ENCODE measurements at regions not wholly inside any gene's neighbourhood (a gene's known extent, or its start where the extent isn't known, plus 50 kb on each side); places are given as distances from the start of the nearest gene placed in this dataset.
A peak's percentile ranks its signal among the peaks of the same experiment; 100 is the strongest.

- H3K4me3 ChIP-seq (ENCODE audit: low read depth, low read length) = no peak overlapping the region
- no peak for TF ChIP-seq CTCF (IDR thresholded peaks at IDR 0.05; ENCODE audit: low read depth, low read length)
- no peak for DNase-seq (ENCODE audit: low read depth, low spot score)
- in situ Hi-C loops (cut with HindIII; ENCODE audit: low sequenced_read_pairs) = no loop called here
Observed at GRCh38 chr4:159047478-159048165, 55.3 kb upstream of the RAPGEF2 start.

GRCh38 chr4:159048166-159048886, 54.6 kb upstream of the RAPGEF2 start:
- no peak for TF ChIP-seq CTCF (IDR thresholded peaks at IDR 0.05; ENCODE audit: low read depth, low read length)

GRCh38 chr4:159049780-159050375, 53.0 kb upstream of the RAPGEF2 start:
- DNase-seq (ENCODE audit: low read depth, low spot score) = no peak
- in situ Hi-C loops (cut with HindIII; ENCODE audit: low sequenced_read_pairs) = no loop called here
- H3K4me3 ChIP-seq (ENCODE audit: low read depth, low read length) = no peak overlapping the region
- no peak for TF ChIP-seq CTCF (IDR thresholded peaks at IDR 0.05; ENCODE audit: low read depth, low read length)

More at GRCh38 chr4:159048166-159048886, 54.6 kb upstream of the RAPGEF2 start:
- in situ Hi-C loops (cut with HindIII; ENCODE audit: low sequenced_read_pairs) = no loop called here
- H3K4me3 ChIP-seq (ENCODE audit: low read depth, low read length) = peak overlapping the region; percentile 27
- DNase-seq (ENCODE audit: low read depth, low spot score) = peak; percentile 72

- in situ Hi-C loops (cut with HindIII; ENCODE audit: low sequenced_read_pairs) = no loop called here
- H3K4me3 ChIP-seq (ENCODE audit: low read depth, low read length) = no peak overlapping the region
- no peak for TF ChIP-seq CTCF (IDR thresholded peaks at IDR 0.05; ENCODE audit: low read depth, low read length)
- DNase-seq (ENCODE audit: low read depth, low spot score) = no peak
Observed at GRCh38 chr4:159051245-159052071, 51.4 kb upstream of the RAPGEF2 start.

GRCh38 chr4:159052315-159052714, 50.6 kb upstream of the RAPGEF2 start:
- H3K4me3 ChIP-seq (ENCODE audit: low read depth, low read length) = no peak overlapping the region
- no peak for TF ChIP-seq CTCF (IDR thresholded peaks at IDR 0.05; ENCODE audit: low read depth, low read length)
- in situ Hi-C loops (cut with HindIII; ENCODE audit: low sequenced_read_pairs) = no loop called here
- no peak for DNase-seq (ENCODE audit: low read depth, low spot score)

Measured in astrocyte of the spinal cord (primary cell).